DMS153 treated with DMSO at 0.1 percent for 48 hours (cell line): ENCODE measurements at regions not wholly inside any gene's neighbourhood (a gene's known extent, or its start where the extent isn't known, plus 50 kb on each side); places are given as distances from the start of the nearest gene placed in this dataset.

Experiments used
- DNase-seq: peaks from one replicate; lab custom pipeline; 2025; ENCODE audit not compliant: unreplicated experiment; lab: John Stamatoyannopoulos, UW

- DNase-seq, result peak; percentile 5
These were observed 363.0 kb downstream of the SS18 start for GRCh38 chr18:25727281-25727985.

GRCh38 chr18:25726298-25726697 lies 364.1 kb downstream of the SS18 start:
- DNase-seq, result no peak

GRCh38 chr18:25725501-25725900 lies 364.9 kb downstream of the SS18 start:
- no peak for DNase-seq

GRCh38 chr18:25724997-25725396 lies 365.4 kb downstream of the SS18 start:
- no peak for DNase-seq

GRCh38 chr18:25724121-25724520 lies 366.3 kb downstream of the SS18 start:
- no peak for DNase-seq

GRCh38 chr18:25713103-25713502 lies 361.1 kb upstream of the ZNF521 start:
- DNase-seq, result no peak

GRCh38 chr18:25710981-25711380 lies 359.0 kb upstream of the ZNF521 start:
- DNase-seq, result no peak

- DNase-seq, result no peak
These were observed 353.7 kb upstream of the ZNF521 start for GRCh38 chr18:25705650-25706049.

- DNase-seq, result no peak
These were observed 352.5 kb upstream of the ZNF521 start for GRCh38 chr18:25704494-25704893.

GRCh38 chr18:25704071-25704470 lies 352.1 kb upstream of the ZNF521 start:
- DNase-seq, result no peak

- no peak for DNase-seq
These were observed 349.9 kb upstream of the ZNF521 start for GRCh38 chr18:25701821-25702220.

GRCh38 chr18:25686960-25687500 lies 335.1 kb upstream of the ZNF521 start:
- DNase-seq, result no peak

GRCh38 chr18:25685088-25685487 lies 333.1 kb upstream of the ZNF521 start:
- DNase-seq, result no peak

GRCh38 chr18:25679491-25679890 lies 327.5 kb upstream of the ZNF521 start:
- DNase-seq, result no peak

GRCh38 chr18:25678221-25678620 lies 326.3 kb upstream of the ZNF521 start:
- DNase-seq, result no peak

GRCh38 chr18:25675123-25675850 lies 323.3 kb upstream of the ZNF521 start:
- no peak for DNase-seq

GRCh38 chr18:25674183-25674582 lies 322.2 kb upstream of the ZNF521 start:
- no peak for DNase-seq

- DNase-seq, result no peak
These were observed 320.5 kb upstream of the ZNF521 start for GRCh38 chr18:25672490-25672889.

- DNase-seq, result no peak
These were observed 317.8 kb upstream of the ZNF521 start for GRCh38 chr18:25669741-25670140.

- no peak for DNase-seq
These were observed 310.3 kb upstream of the ZNF521 start for GRCh38 chr18:25662272-25662671.

GRCh38 chr18:25661831-25662230 lies 309.9 kb upstream of the ZNF521 start:
- no peak for DNase-seq

- no peak for DNase-seq
These were observed 307.6 kb upstream of the ZNF521 start for GRCh38 chr18:25659541-25659940.
